ENCODE measurements at regions not wholly inside any gene's neighbourhood (a gene's known extent, or its start where the extent isn't known, plus 50 kb on each side); places are given as distances from the start of the nearest gene placed in this dataset.
A peak's percentile ranks its signal among the peaks of the same experiment; 100 is the strongest.

DNA sequence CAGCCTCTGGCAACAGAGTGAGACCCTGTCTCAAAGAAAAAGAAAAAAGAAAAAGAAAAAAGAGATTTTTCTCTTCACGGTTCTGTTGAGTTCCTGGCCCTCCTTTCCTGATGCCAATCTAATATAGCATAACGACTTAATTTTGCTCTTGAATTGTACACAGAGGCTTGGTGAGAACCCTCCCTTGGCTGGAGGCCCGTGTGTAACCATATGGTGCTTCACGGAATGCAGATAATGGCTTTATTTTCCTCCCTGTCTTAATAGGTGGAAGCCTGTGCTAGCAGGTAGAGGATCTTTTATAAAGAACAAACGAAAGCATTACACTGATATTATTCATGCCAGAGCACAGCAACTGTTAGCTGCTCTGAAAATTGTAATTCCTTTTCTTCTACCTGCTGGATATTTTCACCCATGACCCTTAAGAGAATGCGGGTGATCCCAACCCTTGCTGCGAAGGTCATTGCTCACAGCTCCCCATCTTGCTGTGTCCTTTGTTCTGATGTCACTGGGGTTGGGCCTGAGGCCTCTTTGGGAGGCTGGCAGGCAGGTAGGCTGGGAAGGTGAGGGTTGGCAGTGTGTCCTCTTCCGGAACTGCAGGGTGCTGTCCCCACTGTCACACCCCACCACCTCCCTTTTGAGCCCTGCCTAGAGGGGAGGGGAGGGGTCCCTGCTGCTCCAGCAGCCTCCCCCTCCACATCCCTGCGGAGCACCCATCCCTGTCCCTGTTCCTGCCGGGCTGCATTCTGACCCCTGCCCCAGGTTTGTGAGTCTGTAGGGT is 83.8 kb upstream of the STOX2 start:
- Histone ChIP-seq H3K9me1 (ENCODE audit: control insufficient read depth, extremely low read depth, insufficient read depth, low read length) (no peaks in the 10 kb centered on the region), H3K4me2 (ENCODE audit: control insufficient read depth, extremely low read depth, insufficient read depth, low read depth, low read length) (no peak overlapping the region), H3K4me3 (ENCODE audit: control insufficient read depth in 2 of 3, extremely low read depth in 1 of 3, insufficient read depth in 2 of 3, low read depth in 1 of 3, low read length in 3 of 3) (no peak overlapping the region), H3K79me2 (ENCODE audit: control insufficient read depth, insufficient read depth, low read length) (no peaks in the 10 kb centered on the region), H4K20me1 (ENCODE audit: control insufficient read depth, extremely low read depth, insufficient read depth, low read length) (no peaks in the 10 kb centered on the region), H3K9me3 (ENCODE audit: control insufficient read depth, low read depth, low read length) (no peaks in the 10 kb centered on the region), H3K36me3 (ENCODE audit: control insufficient read depth in 2 of 2, extremely low read depth in 1 of 2, insufficient read depth in 2 of 2, low read length in 2 of 2) (no peaks in the 10 kb centered on the region), H3K27ac (ENCODE audit: control insufficient read depth, insufficient read depth, low read length) (no peak overlapping the region), H3K4me1 (ENCODE audit: control insufficient read depth, extremely low read depth, insufficient read depth, low read length) (peaks cover 7% of the 10 kb centered on the region), H2AFZ (ENCODE audit: control insufficient read depth, low read length) (no peak overlapping the region), H3K9ac (ENCODE audit: control insufficient read depth, extremely low read depth, insufficient read depth, low read length) (no peak overlapping the region), H3K27me3 (ENCODE audit: control insufficient read depth, extremely low read depth, insufficient read depth, low read length) (no peaks in the 10 kb centered on the region)
- DNase-seq (ENCODE audit: low read depth, low spot score) = no peak
- dilution Hi-C loops (cut with MboI; ENCODE audit: extremely low pct_ligation_motif_present, low sequenced_read_pairs) = no loop called here
- no peak for TF ChIP-seq EZH2 (IDR thresholded peaks at IDR 0.05; ENCODE audit: low read length)
- TF ChIP-seq, protein P1, sequence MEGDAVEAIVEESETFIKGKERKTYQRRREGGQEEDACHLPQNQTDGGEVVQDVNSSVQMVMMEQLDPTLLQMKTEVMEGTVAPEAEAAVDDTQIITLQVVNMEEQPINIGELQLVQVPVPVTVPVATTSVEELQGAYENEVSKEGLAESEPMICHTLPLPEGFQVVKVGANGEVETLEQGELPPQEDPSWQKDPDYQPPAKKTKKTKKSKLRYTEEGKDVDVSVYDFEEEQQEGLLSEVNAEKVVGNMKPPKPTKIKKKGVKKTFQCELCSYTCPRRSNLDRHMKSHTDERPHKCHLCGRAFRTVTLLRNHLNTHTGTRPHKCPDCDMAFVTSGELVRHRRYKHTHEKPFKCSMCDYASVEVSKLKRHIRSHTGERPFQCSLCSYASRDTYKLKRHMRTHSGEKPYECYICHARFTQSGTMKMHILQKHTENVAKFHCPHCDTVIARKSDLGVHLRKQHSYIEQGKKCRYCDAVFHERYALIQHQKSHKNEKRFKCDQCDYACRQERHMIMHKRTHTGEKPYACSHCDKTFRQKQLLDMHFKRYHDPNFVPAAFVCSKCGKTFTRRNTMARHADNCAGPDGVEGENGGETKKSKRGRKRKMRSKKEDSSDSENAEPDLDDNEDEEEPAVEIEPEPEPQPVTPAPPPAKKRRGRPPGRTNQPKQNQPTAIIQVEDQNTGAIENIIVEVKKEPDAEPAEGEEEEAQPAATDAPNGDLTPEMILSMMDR (optimal IDR thresholded peaks at IDR 0.05 in 1 of 3, IDR thresholded peaks at IDR 0.05 in 1 of 3, conservative IDR thresholded peaks at IDR 0.05 in 1 of 3; ENCODE audit: extremely low read depth in 1 of 3, insufficient read depth in 2 of 3, low read length in 3 of 3) = no peak
- FAIRE-seq = no peak

DNA sequence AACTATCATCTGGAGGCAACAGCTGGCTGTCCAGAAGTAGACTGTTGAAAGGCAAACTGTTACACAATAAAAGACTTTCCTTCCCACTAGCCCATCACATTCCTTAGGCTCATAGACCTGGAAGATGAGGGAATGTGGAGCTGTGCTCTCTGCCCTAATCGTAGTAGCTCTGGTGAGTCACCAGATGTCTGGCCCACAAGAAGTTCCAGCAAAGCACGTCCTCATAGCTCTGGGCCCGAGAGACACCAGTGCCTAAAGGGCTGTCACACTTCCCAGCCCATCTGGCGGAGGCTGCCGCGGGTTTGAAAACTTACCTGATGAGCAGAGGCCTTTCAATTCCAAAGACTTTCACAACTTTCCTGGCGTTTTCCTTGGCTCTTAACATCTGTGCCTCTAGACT is 81.7 kb upstream of the STOX2 start:
- FAIRE-seq (peak; percentile 85), DNase-seq (ENCODE audit: low read depth, low spot score) (no peak)
- H3K9ac ChIP-seq (ENCODE audit: control insufficient read depth, extremely low read depth, insufficient read depth, low read length) = no peak overlapping the region
- H3K36me3 ChIP-seq (ENCODE audit: control insufficient read depth in 2 of 2, extremely low read depth in 1 of 2, insufficient read depth in 2 of 2, low read length in 2 of 2) = no peaks in the 10 kb centered on the region
- H3K27ac ChIP-seq (ENCODE audit: control insufficient read depth, insufficient read depth, low read length) = no peak overlapping the region
- no peaks in the 10 kb centered on the region for H3K79me2 ChIP-seq (ENCODE audit: control insufficient read depth, insufficient read depth, low read length)
- H2AFZ ChIP-seq (ENCODE audit: control insufficient read depth, low read length) = peak overlapping the region; percentile 68
- H3K9me3 ChIP-seq (ENCODE audit: control insufficient read depth, low read depth, low read length) = no peaks in the 10 kb centered on the region
- H3K27me3 ChIP-seq (ENCODE audit: control insufficient read depth, extremely low read depth, insufficient read depth, low read length) = no peaks in the 10 kb centered on the region
- no peak overlapping the region for H3K4me3 ChIP-seq (ENCODE audit: control insufficient read depth in 2 of 3, extremely low read depth in 1 of 3, insufficient read depth in 2 of 3, low read depth in 1 of 3, low read length in 3 of 3)
- no peaks in the 10 kb centered on the region for H4K20me1 ChIP-seq (ENCODE audit: control insufficient read depth, extremely low read depth, insufficient read depth, low read length)
- TF ChIP-seq, protein P1 (optimal IDR thresholded peaks at IDR 0.05 in 1 of 3, IDR thresholded peaks at IDR 0.05 in 1 of 3, conservative IDR thresholded peaks at IDR 0.05 in 1 of 3; ENCODE audit: extremely low read depth in 1 of 3, insufficient read depth in 2 of 3, low read length in 3 of 3) = no peak
- TF ChIP-seq EZH2 (IDR thresholded peaks at IDR 0.05; ENCODE audit: low read length) = no peak
- dilution Hi-C loops (cut with MboI; ENCODE audit: extremely low pct_ligation_motif_present, low sequenced_read_pairs) = no loop called here
- H3K4me1 ChIP-seq (ENCODE audit: control insufficient read depth, extremely low read depth, insufficient read depth, low read length) = peaks cover 14% of the 10 kb centered on the region
- H3K9me1 ChIP-seq (ENCODE audit: control insufficient read depth, extremely low read depth, insufficient read depth, low read length) = no peaks in the 10 kb centered on the region
- peak overlapping the region; percentile 50 for H3K4me2 ChIP-seq (ENCODE audit: control insufficient read depth, extremely low read depth, insufficient read depth, low read depth, low read length)

Measured in keratinocyte (primary cell).